Smooth muscle cell (in vitro differentiated cells): ENCODE measurements at regions not wholly inside any gene's neighbourhood (a gene's known extent, or its start where the extent isn't known, plus 50 kb on each side); places are given as distances from the start of the nearest gene placed in this dataset.

Experiments
- DNase-seq: peaks from one replicate; lab custom pipeline; 2025; ENCODE audit not compliant: unreplicated experiment; lab: John Stamatoyannopoulos, UW
- H2AFZ ChIP-seq: fragments of 200-600 bp; sonication (generic); 2 replicates; pipeline ENCODE4 v1.6.0; 2016; ENCODE audit warnings: antibody characterized with exemption, low read depth, mild to moderate bottlenecking
- H3F3A ChIP-seq: fragments of 200-600 bp; sonication (generic); 2 replicates; pipeline ENCODE4 v1.6.0; 2017; ENCODE audit warnings: antibody characterized with exemption, low read depth
- H3K27ac ChIP-seq: fragments of 200-600 bp; sonication (generic); 2 replicates; pipeline ENCODE4 v1.5.1; 2016; ENCODE audit warnings: low read depth, mild to moderate bottlenecking
- H3K27me3 ChIP-seq: fragments of 200-600 bp; sonication (generic); 2 replicates; pipeline ENCODE4 v1.6.1; 2016; ENCODE audit warnings: low read depth, mild to moderate bottlenecking
- H3K36me3 ChIP-seq: fragments of 200-600 bp; sonication (generic); 2 replicates; pipeline ENCODE4 v1.5.1; 2016; ENCODE audit warnings: low read depth
- H3K4me1 ChIP-seq: fragments of 200-600 bp; sonication (generic); 2 replicates; pipeline ENCODE4 v1.5.1; 2016; ENCODE audit warnings: low read depth
- H3K4me2 ChIP-seq: fragments of 200-600 bp; sonication (generic); 2 replicates; pipeline ENCODE4 v1.6.0; 2016; ENCODE audit warnings: mild to moderate bottlenecking
- H3K4me3 ChIP-seq: fragments of 200-600 bp; sonication (generic); 2 replicates; pipeline ENCODE4 v1.5.1; 2016; ENCODE audit warnings: mild to moderate bottlenecking
- H3K79me2 ChIP-seq: fragments of 200-600 bp; sonication (generic); 2 replicates; pipeline ENCODE4 v1.6.0; 2016; ENCODE audit warnings: low read depth, mild to moderate bottlenecking
- H3K9ac ChIP-seq: fragments of 200-600 bp; sonication (generic); 2 replicates; pipeline ENCODE4 v1.6.0; 2016; ENCODE audit warnings: low read depth
- H3K9me3 ChIP-seq: fragments of 200-600 bp; sonication (generic); replicated peaks from 2 replicates; pipeline ENCODE4 v1.5.1; 2016; ENCODE audit warnings: low read depth
- H4K20me1 ChIP-seq: fragments of 200-600 bp; sonication (generic); 2 replicates; pipeline ENCODE4 v1.6.0; 2016; ENCODE audit warnings: low read depth
- CTCF ChIP-seq: fragments of 200-600 bp; sonication (generic); IDR thresholded peaks from 2 replicates; pipeline ENCODE4 v1.5.1; 2017; ENCODE audit warnings: borderline replicate concordance, mild to moderate bottlenecking, antibody characterized with exemption; ENCODE audit not compliant: insufficient read depth, poor library complexity, severe bottlenecking
- WGBS: methylation state at CpG from one replicate; pipeline ENCODE4 v1.1.7; 2016; ENCODE audit warnings: low lambda C conversion rate; 5-methylcytosine and 5-hydroxymethylcytosine counted together

GRCh38 chr14:53209370-53209769, 56.2 kb upstream of the DDHD1 start:
- H3K4me1 ChIP-seq = no peaks in the 10 kb centered on the region

More at GRCh38 chr14:53209370-53209769, 56.2 kb upstream of the DDHD1 start:
- no peak overlapping the region for H3K27ac ChIP-seq
- H3F3A ChIP-seq = no peaks in the 10 kb centered on the region
- TF ChIP-seq CTCF = no peak
- no peak overlapping the region for H3K4me2 ChIP-seq
- WGBS = 42% methylated on average over 2 of the region's 2 CpGs
- DNase-seq = no peak
- H3K9ac ChIP-seq = no peak overlapping the region
- no peaks in the 10 kb centered on the region for H4K20me1 ChIP-seq
- H3K27me3 ChIP-seq = no peaks in the 10 kb centered on the region
- H3K36me3 ChIP-seq = no peaks in the 10 kb centered on the region
- no peak overlapping the region for H2AFZ ChIP-seq
- no peaks in the 10 kb centered on the region for H3K9me3 ChIP-seq
- H3K4me3 ChIP-seq = no peak overlapping the region
- no peaks in the 10 kb centered on the region for H3K79me2 ChIP-seq
